Duodenal mucosa (tissue), 2 donors: ENCODE measurements at regions not wholly inside any gene's neighbourhood (a gene's known extent, or its start where the extent isn't known, plus 50 kb on each side); places are given as distances from the start of the nearest gene placed in this dataset.
"Not testable (repeated sequence)": the region's sequence is repeated elsewhere in the genome, so short reads cannot be mapped to it uniquely, and the experiment has no call there.

Source experiments
- H3K27ac ChIP-seq: one replicate; pipeline ENCODE4 v1.7.0; 2013; ENCODE audit warnings: low read depth, low read length
- H3K27me3 ChIP-seq, 2 donors: one replicate each; pipeline ENCODE4 v1.7.0; 2013; ENCODE audit warnings: low read length in 2 of 2, control low read depth in 1 of 2; ENCODE audit not compliant: insufficient read depth in 2 of 2, control insufficient read depth in 1 of 2
- H3K36me3 ChIP-seq, 2 donors: one replicate each; pipeline ENCODE4 v1.7.0; 2013; ENCODE audit warnings: low read length in 2 of 2, control low read depth in 1 of 2; ENCODE audit not compliant: insufficient read depth in 2 of 2, control insufficient read depth in 1 of 2
- H3K4me1 ChIP-seq, 2 donors: one replicate each; pipeline ENCODE4 v1.7.0; 2013; ENCODE audit warnings: low read length in 2 of 2, control low read depth in 1 of 2; ENCODE audit not compliant: insufficient read depth in 2 of 2, control insufficient read depth in 1 of 2
- H3K4me3 ChIP-seq, 2 donors: one replicate each; pipeline ENCODE4 v1.7.0; 2013; ENCODE audit warnings: low read length in 2 of 2, low read depth in 1 of 2
- H3K9ac ChIP-seq, 2 donors: one replicate each; pipeline ENCODE4 v1.7.0; 2013; ENCODE audit warnings: low read length in 2 of 2, low read depth in 1 of 2
- H3K9me3 ChIP-seq, 2 donors: one replicate each; pipeline ENCODE4 v1.7.0; 2013; ENCODE audit warnings: low read length in 2 of 2, control low read depth in 1 of 2; ENCODE audit not compliant: control insufficient read depth in 1 of 2

- H3K27me3 ChIP-seq, result no peaks in the 10 kb centered on the region
Observed at GRCh38 chr2:31813016-31813415, 197.8 kb downstream of the MEMO1 start.

DNA sequence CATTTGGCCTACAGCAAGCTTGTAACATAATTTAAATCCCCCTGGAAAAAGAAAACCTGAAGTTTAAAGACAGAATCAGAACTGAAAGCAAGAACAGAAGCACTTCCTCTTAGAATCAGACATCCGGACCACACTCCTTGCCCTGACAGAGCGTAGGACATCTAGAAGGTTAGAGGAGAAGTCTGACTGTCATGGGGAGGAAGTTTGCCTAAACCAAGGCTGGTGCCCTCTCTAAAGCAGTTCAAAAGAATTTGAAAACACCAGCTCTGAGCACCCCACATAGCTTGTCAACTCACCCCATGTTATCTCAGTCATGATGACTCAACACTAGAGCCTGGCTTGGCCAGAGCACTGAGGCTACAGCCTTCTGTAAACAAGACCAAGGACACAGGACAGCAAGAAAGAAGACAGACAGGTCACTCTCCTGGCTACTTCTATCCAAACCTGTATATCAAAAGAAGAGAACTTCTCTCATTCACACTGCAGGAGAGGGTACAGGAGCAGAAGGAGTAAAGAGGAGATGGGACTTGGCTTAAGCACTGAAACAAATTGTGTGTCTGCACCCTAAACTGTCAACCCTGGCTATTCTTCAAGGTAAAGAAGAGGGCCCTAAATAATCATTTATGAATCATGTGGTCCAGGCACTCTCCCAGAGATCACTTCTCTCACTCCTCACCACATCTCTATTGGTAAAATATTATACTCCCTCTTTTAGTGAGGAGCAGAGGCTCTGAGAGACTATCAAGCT, 198.6 kb downstream of the MEMO1 start:
- no peak overlapping the region for H3K4me3 ChIP-seq
- no peaks in the 10 kb centered on the region for H3K4me1 ChIP-seq
- H3K9ac ChIP-seq, result no peak overlapping the region
- no peaks in the 10 kb centered on the region for H3K36me3 ChIP-seq
- H3K27me3 ChIP-seq, result no peaks in the 10 kb centered on the region
- no peak overlapping the region for H3K27ac ChIP-seq
- H3K9me3 ChIP-seq, result no peaks in the 10 kb centered on the region

More at GRCh38 chr2:31813016-31813415, 197.8 kb downstream of the MEMO1 start:
- no peak overlapping the region for H3K27ac ChIP-seq
- no peaks in the 10 kb centered on the region for H3K4me1 ChIP-seq
- no peak overlapping the region for H3K9ac ChIP-seq
- H3K36me3 ChIP-seq, result no peaks in the 10 kb centered on the region
- no peaks in the 10 kb centered on the region for H3K9me3 ChIP-seq
- H3K4me3 ChIP-seq, result no peak overlapping the region

- Histone ChIP-seq H3K9me3 (no peaks in the 10 kb centered on the region), H3K4me1 (no peaks in the 10 kb centered on the region), H3K4me3 (no peak overlapping the region), H3K9ac (no peak overlapping the region), H3K27ac (no peak overlapping the region), H3K27me3 (no peaks in the 10 kb centered on the region), H3K36me3 (no peaks in the 10 kb centered on the region)
Observed at GRCh38 chr2:31811482-31811881, 199.3 kb downstream of the MEMO1 start.

- no peak overlapping the region for H3K9ac ChIP-seq
- no peaks in the 10 kb centered on the region for H3K36me3 ChIP-seq
- H3K4me1 ChIP-seq, result no peaks in the 10 kb centered on the region
- H3K4me3 ChIP-seq, result no peak overlapping the region
- no peak overlapping the region for H3K27ac ChIP-seq
- H3K9me3 ChIP-seq, result no peaks in the 10 kb centered on the region
- no peaks in the 10 kb centered on the region for H3K27me3 ChIP-seq
Observed at GRCh38 chr2:31810200-31810917, 200.4 kb downstream of the MEMO1 start.

GRCh38 chr2:31805688-31806087, 205.1 kb downstream of the MEMO1 start:
- H3K4me3 ChIP-seq, result no peak overlapping the region
- H3K36me3 ChIP-seq, result no peaks in the 10 kb centered on the region
- no peaks in the 10 kb centered on the region for H3K27me3 ChIP-seq
- H3K9me3 ChIP-seq, result no peaks in the 10 kb centered on the region
- no peak overlapping the region for H3K9ac ChIP-seq
- no peaks in the 10 kb centered on the region for H3K4me1 ChIP-seq
- no peak overlapping the region for H3K27ac ChIP-seq

- H3K4me3 ChIP-seq, H3K9ac ChIP-seq, H3K9me3 ChIP-seq, H3K4me1 ChIP-seq, H3K36me3 ChIP-seq, H3K27ac ChIP-seq, H3K27me3 ChIP-seq: not testable (repeated sequence)
Observed at GRCh38 chr2:31803481-31804153, 207.2 kb downstream of the MEMO1 start.

GRCh38 chr2:31802711-31803110, 208.1 kb downstream of the MEMO1 start:
- Histone ChIP-seq H3K36me3 (no peaks in the 10 kb centered on the region), H3K9me3 (no peaks in the 10 kb centered on the region), H3K4me1 (no peaks in the 10 kb centered on the region), H3K27me3 (no peaks in the 10 kb centered on the region), H3K4me3 (no peak overlapping the region), H3K9ac (no peak overlapping the region), H3K27ac (no peak overlapping the region)

DNA sequence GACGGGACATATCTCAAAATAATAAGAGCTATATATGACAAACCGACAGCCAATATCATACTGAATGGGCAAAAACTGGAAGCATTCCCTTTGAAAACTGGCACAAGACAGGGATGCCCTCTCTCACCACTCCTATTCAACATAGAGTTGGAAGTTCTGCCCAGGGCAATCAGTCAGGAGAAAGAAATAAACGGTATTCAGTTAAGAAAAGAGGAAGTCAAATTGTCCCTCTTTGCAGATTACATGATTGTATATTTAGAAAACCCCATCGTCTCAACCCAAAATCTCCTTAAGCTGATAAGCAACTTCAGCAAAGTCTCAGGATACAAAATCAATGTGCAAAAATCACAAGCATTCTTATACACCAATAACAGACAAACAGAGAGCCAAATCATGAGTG, 211.5 kb downstream of the MEMO1 start:
- H3K9me3 ChIP-seq, H3K9ac ChIP-seq, H3K27ac ChIP-seq, H3K27me3 ChIP-seq, H3K4me3 ChIP-seq, H3K36me3 ChIP-seq, H3K4me1 ChIP-seq: not testable (repeated sequence)

- Histone ChIP-seq H3K4me3 (no peak overlapping the region), H3K9me3 (peaks cover 0 to 1% of the 10 kb centered on the region in 2 donors), H3K9ac (no peak overlapping the region), H3K36me3 (no peaks in the 10 kb centered on the region), H3K27me3 (no peaks in the 10 kb centered on the region), H3K4me1 (no peaks in the 10 kb centered on the region), H3K27ac (no peak overlapping the region)
Observed at GRCh38 chr2:31788273-31788672, 207.5 kb upstream of the SRD5A2 start.

GRCh38 chr2:31785876-31786275, 205.1 kb upstream of the SRD5A2 start:
- no peaks in the 10 kb centered on the region for H3K4me1 ChIP-seq
- H3K9ac ChIP-seq, result no peak overlapping the region
- H3K4me3 ChIP-seq, result no peak overlapping the region
- no peaks in the 10 kb centered on the region for H3K36me3 ChIP-seq
- H3K9me3 ChIP-seq, result peaks cover 0 to 3% of the 10 kb centered on the region in 2 donors
- H3K27me3 ChIP-seq, result no peaks in the 10 kb centered on the region
- no peak overlapping the region for H3K27ac ChIP-seq
